Stimulated activated CD8-positive, alpha-beta memory T cell treated with anti-CD3 and anti-CD28 coated beads, Interleukin-12 subunit alpha, Interleukin-12 subunit beta, amount 100 ng/mL, for 1 hour (primary cell): ENCODE measurements at regions not wholly inside any gene's neighbourhood (a gene's known extent, or its start where the extent isn't known, plus 50 kb on each side); places are given as distances from the start of the nearest gene placed in this dataset.
"Not testable (repeated sequence)": the region's sequence is repeated elsewhere in the genome, so short reads cannot be mapped to it uniquely, and the experiment has no call there.

Source experiments
- DNase-seq: peaks from one replicate; pipeline ENCODE4 v3.0.0-alpha.2; 2020; ENCODE audit warnings: low read depth

DNA sequence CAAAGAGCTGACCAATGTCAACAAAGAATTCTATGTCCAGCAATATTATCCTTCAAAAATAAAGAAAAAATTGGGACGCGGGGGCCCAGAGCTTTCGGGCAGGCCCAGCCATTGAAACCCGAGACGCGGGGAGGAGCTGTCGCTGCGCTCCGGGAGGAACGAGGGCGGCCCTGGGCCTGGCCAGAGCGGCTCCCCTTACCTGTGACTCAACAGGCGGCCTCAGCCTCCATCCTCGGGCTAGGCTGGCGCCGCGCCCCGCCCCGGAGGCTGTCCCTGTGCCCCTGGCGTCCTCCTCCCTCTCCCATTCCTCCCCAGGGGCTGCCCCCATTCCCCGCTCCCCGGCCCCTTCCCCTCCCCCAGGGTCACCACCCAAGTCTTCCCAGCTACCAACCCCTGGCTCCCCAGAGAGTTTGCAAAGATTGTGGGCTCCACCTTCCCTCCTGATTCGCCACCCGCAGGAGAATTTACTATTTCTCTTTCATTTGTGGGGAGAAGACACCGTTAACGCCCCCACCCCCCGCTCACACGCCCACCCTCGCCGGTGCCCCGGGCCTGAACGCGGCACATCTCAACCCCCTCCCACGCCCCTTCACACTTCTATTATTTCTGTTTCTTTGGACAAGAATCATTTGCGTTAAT lies 127.9 kb downstream of the ARRDC4 start:
- DNase-seq: not testable (repeated sequence)

DNA sequence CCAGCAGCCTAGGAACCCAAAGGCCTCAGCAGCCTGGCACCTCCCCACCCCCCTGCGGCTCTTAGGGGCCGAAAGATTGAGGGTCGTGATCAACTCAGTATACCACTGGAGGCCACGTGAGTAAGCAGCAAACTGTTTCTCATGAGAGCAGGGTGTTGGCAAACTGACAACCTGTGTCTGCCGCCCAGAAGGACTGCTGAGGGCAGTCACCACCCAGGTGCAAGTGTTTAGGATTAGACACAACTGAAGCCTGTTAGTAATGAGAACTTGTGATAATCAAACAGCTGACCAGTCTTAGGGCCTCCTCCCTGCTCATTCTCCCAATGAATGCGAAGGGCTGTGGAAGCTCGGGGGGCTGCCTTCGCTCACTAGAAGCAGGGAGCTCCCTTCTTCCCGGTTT lies 128.8 kb downstream of the ARRDC4 start:
- not testable (repeated sequence) for DNase-seq

DNA sequence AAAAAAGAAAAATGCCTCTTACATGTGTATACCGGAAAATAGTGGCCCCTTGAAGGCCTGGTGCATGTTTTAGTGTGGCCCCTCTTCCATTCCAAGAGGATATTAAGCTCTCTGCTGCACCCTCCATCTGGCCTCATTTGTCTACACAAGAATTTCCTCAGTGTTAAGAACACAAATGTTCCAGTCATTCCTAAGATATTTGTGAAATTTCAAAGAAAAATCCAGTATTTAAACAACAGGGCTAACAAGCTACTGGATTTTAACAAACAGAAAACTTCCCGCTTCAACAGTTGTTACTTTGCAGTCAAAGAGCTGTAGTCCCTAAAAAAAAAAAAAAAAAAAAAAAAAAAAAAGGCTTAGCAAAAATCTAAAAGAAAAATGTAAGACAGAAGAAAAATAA lies 137.5 kb downstream of the ARRDC4 start:
- DNase-seq: not testable (repeated sequence)

DNA sequence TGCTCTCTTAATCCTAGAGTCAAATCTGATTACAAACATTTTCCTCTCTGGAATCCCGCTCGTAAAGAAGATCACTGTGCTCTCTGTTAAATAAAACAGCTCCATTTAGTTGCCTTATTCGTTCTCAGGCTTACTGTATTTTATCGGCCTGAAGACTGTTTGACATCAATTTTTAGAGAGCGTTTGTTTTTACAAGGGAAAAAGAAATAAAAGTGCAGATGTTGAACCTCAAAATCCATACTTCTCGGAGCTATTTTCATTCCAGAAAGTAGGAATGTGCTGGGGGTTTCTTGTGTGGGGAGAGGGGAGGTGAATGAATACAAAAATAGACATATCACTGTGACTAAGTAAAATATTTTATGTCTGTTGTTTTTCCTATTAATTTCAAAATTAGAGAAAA lies 140.1 kb downstream of the ARRDC4 start:
- DNase-seq: not testable (repeated sequence)

GRCh38 chr15:98103570-98103969 lies 143.1 kb downstream of the ARRDC4 start:
- DNase-seq: no peak

- DNase-seq: not testable (repeated sequence)
These were observed 144.1 kb downstream of the ARRDC4 start for GRCh38 chr15:98104386-98105151.

GRCh38 chr15:98106615-98107194 lies 146.2 kb downstream of the ARRDC4 start:
- not testable (repeated sequence) for DNase-seq

DNA sequence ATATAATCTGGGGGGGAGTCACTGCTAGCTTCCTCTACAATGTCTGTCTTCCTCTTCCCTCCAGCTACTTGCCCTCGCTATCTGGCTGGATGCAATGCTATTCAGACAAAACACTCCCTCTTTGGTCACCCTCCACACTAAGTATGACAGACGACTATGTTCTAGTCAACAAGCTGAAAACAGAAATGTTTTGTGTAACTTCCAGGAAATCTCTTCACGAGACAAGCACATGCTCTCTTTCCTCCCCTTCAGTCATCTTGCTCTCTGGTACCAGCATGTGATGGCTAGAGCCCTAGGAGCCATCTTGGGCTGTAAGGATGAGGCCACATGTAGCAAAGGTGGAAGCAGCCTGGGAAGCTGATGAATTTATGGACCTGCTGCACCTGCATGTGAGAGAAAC lies 151.3 kb downstream of the ARRDC4 start:
- no peak for DNase-seq

- no peak for DNase-seq
These were observed 152.8 kb downstream of the ARRDC4 start for GRCh38 chr15:98113327-98113726.

GRCh38 chr15:98120561-98120960 lies 160.1 kb downstream of the ARRDC4 start:
- no peak for DNase-seq

- DNase-seq: no peak
These were observed 161.0 kb downstream of the ARRDC4 start for GRCh38 chr15:98121536-98121935.

DNA sequence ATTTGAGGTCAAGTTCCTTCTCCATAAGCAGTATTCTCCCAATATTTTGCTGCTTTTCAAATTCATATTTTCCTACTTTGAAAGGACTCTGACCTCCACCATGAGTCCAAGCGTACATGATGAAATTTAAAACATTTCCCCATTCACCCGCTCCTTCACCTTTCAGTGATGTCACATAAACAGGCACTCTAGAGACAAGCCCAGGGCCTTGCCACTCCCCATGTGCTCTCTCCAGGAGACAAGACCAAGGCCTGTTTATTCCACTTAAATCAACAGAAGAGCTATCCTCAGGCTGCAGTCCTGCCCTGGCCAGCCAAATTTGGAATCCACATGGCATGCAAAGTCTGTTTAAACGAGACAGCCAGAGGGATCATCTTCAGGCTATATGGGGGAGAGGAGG lies 161.5 kb downstream of the ARRDC4 start:
- DNase-seq: no peak

- DNase-seq: no peak
These were observed 162.8 kb downstream of the ARRDC4 start for GRCh38 chr15:98123297-98123696.

DNA sequence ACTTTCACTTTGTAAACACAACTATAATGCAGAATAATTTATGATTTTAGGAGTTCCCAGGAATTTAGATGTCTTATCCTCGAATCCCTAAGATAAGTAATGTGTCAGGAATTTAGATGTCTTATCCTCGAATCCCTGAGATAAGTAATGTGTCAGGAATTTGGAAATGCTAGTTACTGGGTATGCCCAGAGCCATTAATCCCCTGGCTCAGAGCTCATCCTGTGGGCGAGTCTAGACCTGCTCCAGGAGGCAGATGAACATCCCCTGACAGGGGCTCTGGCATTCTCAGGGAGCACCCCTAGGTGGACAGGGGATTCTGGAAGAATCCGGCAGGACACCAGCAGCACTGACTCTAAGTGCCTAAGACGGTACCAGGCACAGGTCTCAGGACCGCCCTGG lies 163.3 kb downstream of the ARRDC4 start:
- DNase-seq: no peak

DNA sequence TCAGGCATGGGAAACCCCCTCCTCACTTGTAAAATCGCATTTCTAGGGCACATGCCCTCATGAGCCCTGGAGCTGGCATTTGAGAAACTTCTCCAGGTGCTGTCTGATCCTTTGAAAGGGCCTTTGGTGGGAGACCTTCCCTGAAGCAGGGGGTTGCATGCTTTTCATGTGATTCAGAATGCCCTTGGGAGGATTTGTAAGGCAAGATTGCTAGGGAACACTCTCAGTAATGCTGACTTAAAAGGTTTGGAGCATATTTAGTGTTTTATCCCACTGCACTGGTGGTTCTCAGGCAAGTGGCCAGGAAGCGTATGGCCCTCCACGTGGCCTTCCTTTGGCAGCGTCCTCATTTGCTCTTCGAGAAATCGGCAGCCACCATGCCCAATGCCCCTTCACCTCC lies 164.1 kb downstream of the ARRDC4 start:
- no peak for DNase-seq

DNA sequence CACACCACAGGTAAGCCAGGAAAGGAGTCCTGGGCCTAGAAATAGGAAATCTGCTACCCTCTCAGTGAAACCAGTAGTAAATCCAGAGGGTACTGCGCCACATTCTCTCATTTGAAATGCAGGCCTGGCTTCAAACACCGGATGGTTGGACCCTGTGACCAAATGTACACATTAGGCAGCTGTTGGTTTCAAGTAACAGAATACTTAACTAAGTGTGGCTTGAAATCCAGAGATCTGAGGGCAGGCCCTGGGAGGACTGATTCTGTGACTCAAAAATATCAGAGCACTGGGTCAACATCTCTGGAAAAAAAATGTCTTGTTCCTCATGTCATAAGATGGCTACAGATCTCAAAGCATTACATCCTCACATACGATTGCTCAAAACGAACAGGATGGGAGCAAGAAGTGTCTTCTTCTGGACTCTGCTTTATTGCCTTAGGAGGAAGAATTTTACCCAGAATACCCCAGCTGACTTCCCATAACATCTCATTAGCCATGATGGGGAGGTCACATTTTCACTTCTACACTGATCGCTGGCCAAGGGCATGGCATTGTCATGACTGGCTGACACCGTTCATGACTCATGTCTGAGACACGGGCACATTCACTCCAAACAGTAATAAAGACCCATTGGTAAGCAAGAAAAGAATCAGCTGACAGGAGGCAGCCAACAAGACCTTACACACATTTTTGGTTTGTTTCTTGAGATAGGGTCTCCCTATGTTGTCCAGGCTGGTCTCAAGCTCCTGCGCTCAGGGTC lies 166.0 kb downstream of the ARRDC4 start:
- DNase-seq: no peak

DNA sequence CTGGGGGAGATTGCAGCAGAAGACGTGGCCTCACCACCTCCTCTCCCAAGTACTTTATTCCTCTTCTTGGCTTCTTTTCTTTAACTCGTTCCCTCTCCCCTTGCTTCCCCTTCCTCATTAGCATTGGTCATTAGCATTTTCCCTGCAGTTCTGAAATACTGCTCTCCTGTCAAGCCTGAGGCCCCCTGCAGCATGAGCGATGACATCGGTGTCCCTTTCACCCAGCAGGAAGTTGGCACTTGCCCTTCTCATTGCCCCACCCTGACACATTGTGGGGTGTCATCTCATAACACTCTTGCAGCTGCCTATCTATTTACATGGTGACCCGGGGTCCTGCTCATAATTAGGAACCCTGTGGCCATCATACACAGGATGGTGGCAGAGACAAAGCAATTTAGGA lies 167.1 kb downstream of the ARRDC4 start:
- no peak for DNase-seq

DNA sequence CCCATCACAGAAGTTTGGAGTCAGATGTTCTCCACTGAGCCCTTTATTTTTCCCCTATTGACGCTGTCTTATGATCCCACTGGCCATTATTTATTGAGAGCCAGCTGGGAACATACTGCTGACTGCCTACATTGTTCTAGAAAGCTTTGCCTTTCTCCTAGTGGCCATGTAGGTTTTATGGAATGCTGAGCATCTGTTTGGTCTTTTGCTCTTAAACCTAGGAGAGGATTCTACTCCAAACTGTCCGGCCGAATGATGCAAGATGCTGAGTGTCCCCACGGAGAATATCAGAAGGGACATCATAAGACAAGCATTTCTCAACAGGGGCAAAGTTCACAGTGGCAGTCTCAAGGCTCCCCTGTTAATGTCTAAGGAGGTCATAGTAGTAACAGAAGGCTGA lies 171.4 kb downstream of the ARRDC4 start:
- no peak for DNase-seq

DNA sequence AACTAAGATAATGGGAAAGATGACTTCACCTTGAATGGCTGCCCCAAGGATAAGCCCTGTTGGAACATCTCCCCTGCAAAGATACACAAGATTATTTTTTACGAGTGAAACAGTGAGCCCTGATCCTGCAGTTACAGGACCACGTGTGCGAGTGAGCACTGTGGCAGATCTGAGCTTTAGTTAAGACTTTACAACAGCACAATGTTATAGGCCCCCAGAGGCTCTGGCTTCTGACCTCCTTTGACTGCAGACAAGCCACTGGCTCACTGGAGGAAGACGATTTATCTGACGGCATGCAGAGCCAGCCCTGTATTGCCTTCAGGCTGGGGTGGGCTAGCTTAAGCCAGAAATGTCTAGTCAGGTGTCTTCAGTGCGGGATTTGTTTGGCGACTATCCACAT lies 174.4 kb downstream of the ARRDC4 start:
- DNase-seq: no peak

DNA sequence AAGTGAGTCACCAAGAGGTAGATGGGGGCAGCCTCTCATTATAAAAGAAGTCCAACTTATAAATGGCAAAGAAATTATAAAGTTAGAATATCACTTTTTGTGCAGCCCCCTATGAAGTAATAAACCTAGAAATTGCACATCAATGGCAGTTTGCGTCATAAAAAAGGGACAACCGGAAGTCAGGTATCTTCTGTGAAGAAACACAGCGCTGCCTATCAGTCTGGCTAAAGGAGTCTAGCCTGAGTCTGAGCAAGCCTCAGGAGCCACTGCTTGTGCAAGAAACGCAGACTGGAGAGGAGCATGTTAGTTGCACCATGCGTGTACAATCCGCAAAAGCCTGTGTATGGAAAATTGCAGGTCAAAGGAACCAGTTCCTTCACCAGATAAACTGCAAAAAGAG lies 178.4 kb downstream of the ARRDC4 start:
- no peak for DNase-seq

GRCh38 chr15:98139337-98139736 lies 178.8 kb downstream of the ARRDC4 start:
- no peak for DNase-seq

DNA sequence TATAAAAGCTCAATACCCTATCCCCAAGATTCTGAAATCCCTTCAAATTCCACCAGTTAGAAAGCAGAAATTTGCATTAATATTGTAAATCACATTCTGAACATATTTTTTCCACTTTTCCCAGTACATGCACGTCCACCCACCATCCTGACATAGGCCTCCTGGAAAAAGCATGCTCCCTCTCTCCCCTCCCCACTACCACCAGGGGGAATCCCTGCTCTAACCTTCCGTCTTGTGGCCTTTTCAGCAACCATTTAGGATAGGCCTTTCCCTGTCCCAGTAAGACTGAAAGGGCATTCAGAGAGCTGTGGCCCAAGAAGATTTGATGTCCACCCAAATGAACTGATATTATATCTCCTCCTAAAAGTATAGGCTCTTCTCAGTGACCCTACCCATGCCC lies 182.1 kb downstream of the ARRDC4 start:
- DNase-seq: no peak

DNA sequence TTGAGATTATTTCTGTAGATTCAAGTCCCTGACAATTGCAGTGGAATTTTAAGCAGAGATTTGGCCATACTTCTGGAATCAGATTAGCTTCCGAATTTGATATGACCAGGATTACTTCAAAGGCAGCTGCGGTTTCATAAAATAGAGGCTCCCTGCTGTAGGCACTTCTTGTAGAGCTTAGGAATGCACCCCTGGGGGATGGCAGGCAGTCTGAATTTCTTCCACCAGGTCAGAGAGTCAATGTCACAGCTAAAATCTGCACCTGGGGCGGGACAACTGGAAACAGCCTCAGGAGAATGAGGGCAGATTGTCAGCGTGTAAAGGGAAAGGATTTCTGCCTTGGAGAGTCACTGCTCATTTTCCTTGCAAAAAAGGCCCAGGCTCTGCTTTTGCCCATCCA lies 182.6 kb downstream of the ARRDC4 start:
- DNase-seq: no peak
